ES-I3 (cell line): ENCODE measurements at regions not wholly inside any gene's neighbourhood (a gene's known extent, or its start where the extent isn't known, plus 50 kb on each side); places are given as distances from the start of the nearest gene placed in this dataset.

Experiments
- H3K36me3 ChIP-seq: 2 replicates; pipeline ENCODE4 v1.6.1; 2013; ENCODE audit warnings: mild to moderate bottlenecking, low read length, control low read depth, moderate library complexity; ENCODE audit not compliant: insufficient read depth
- H3K4me1 ChIP-seq: 2 replicates; pipeline ENCODE4 v1.6.1; 2013; ENCODE audit warnings: mild to moderate bottlenecking, control low read depth, low read length; ENCODE audit not compliant: insufficient read depth
- H3K9ac ChIP-seq: 2 replicates; pipeline ENCODE4 v1.6.1; 2013; ENCODE audit warnings: low read depth, mild to moderate bottlenecking, low read length, moderate library complexity
- H3K9me3 ChIP-seq: 2 replicates; pipeline ENCODE4 v1.6.1; 2013; ENCODE audit warnings: mild to moderate bottlenecking, low read length, moderate library complexity; ENCODE audit not compliant: control insufficient read depth, insufficient read depth

DNA sequence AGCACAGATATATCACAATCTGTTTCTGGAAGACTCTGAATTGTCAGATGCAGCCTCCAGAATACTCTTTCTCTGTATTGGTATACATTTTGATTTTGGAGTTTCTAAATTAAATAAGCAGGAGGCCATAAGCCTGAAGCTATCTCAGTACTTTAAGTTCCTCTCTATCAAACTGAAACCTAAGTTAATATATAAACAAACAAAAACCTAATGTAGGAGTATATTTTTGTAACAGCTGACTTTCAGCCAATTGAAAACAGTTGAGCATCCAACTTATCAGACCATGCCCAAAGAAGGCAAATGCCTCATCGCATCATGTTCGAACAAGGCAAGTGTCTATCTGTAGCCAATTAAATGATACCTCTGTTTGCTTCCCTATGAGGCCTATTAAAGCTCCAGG is 1054.4 kb downstream of the AMY1C start:
- H3K36me3 ChIP-seq, result no peaks in the 10 kb centered on the region
- no peaks in the 10 kb centered on the region for H3K9me3 ChIP-seq
- H3K9ac ChIP-seq, result no peak overlapping the region
- H3K4me1 ChIP-seq, result no peaks in the 10 kb centered on the region

- Histone ChIP-seq H3K36me3 (no peaks in the 10 kb centered on the region), H3K9ac (no peak overlapping the region), H3K4me1 (no peaks in the 10 kb centered on the region), H3K9me3 (no peaks in the 10 kb centered on the region)
Measured at GRCh38 chr1:104807590-104807989, 1057.9 kb downstream of the AMY1C start.

GRCh38 chr1:104825401-104825800 is 1075.7 kb downstream of the AMY1C start:
- H3K36me3 ChIP-seq, result no peaks in the 10 kb centered on the region
- H3K9me3 ChIP-seq, result no peaks in the 10 kb centered on the region
- H3K4me1 ChIP-seq, result no peaks in the 10 kb centered on the region
- no peak overlapping the region for H3K9ac ChIP-seq

- H3K36me3 ChIP-seq, result no peaks in the 10 kb centered on the region
- no peaks in the 10 kb centered on the region for H3K4me1 ChIP-seq
- H3K9ac ChIP-seq, result no peak overlapping the region
- no peaks in the 10 kb centered on the region for H3K9me3 ChIP-seq
Measured at GRCh38 chr1:104830534-104830933, 1080.8 kb downstream of the AMY1C start.

DNA sequence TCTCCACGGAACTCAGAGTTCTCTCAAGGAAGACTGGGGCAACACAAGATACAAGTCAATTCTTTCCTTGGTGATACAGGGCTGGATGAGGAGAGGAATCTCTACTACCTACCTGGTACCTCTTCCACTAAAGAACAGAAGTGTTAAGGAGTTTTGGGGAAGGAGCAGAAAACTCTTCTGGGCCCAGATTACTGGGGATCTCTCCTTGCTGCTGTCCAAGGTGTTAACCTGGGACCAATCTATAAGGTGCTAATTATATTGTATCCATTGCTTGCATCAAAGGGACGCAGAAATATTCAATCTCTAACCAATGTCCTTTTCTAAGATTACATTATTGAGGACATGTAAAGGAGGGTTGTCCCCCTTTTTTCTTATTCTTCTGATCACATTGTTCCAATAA is 1102.5 kb downstream of the AMY1C start:
- no peaks in the 10 kb centered on the region for H3K36me3 ChIP-seq
- H3K9ac ChIP-seq, result no peak overlapping the region
- H3K4me1 ChIP-seq, result no peaks in the 10 kb centered on the region
- H3K9me3 ChIP-seq, result no peaks in the 10 kb centered on the region

- H3K9ac ChIP-seq, result no peak overlapping the region
- no peaks in the 10 kb centered on the region for H3K36me3 ChIP-seq
- H3K4me1 ChIP-seq, result no peaks in the 10 kb centered on the region
- H3K9me3 ChIP-seq, result peaks cover 4% of the 10 kb centered on the region; the same call in 1 of the 2 replicates
Measured at GRCh38 chr1:104853276-104853675, 1103.6 kb downstream of the AMY1C start.

DNA sequence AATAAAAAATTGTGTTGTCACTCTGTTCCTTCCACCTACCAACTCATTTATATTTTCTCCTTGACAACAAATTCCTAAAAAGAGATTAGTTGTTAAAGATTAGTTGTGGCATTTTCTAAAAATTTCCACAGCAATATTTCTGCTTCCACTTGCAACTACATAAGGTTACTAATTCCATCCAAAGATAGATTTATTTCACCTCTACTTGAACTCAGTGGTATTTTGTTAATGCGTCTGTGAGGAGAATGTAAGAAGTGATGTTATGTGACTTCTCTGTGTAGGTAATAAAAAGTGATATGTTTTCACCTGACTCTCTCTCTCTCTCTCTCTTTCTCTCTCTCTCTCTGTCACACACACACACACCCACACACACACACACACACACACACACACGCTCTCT is 1104.8 kb downstream of the AMY1C start:
- no peaks in the 10 kb centered on the region for H3K4me1 ChIP-seq
- peaks cover 4% of the 10 kb centered on the region; the same call in 1 of the 2 replicates for H3K9me3 ChIP-seq
- no peaks in the 10 kb centered on the region for H3K36me3 ChIP-seq
- H3K9ac ChIP-seq, result no peak overlapping the region

- Histone ChIP-seq H3K9ac (no peak overlapping the region), H3K4me1 (no peaks in the 10 kb centered on the region), H3K9me3 (peaks cover 4% of the 10 kb centered on the region; the same call in 1 of the 2 replicates), H3K36me3 (no peaks in the 10 kb centered on the region)
Measured at GRCh38 chr1:104855550-104855949, 1105.9 kb downstream of the AMY1C start.

GRCh38 chr1:104856091-104856490 is 1106.4 kb downstream of the AMY1C start:
- Histone ChIP-seq H3K9ac (no peak overlapping the region), H3K4me1 (no peaks in the 10 kb centered on the region), H3K9me3 (peaks cover 4% of the 10 kb centered on the region; the same call in 1 of the 2 replicates), H3K36me3 (no peaks in the 10 kb centered on the region)

DNA sequence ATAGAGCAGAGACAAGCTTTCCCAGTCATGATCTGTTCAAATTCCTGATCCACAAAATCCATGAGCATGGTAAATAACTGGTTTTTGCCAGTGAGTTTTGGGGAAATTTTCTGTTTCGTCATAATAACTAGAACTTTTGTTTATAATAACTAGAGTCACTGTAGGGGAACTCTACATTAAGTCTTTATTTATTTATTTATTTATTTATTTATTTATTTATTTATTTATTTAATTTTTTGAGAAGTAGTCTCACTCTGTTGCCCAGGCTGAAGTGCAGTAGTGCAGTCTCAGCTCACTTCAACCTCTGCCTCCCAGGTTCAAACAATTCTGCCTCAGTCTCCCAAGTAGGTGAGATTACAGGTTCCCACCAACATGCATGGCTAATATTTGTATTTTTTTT is 1106.8 kb downstream of the AMY1C start:
- H3K9me3 ChIP-seq, result peaks cover 4% of the 10 kb centered on the region; the same call in 1 of the 2 replicates
- H3K9ac ChIP-seq, result no peak overlapping the region
- H3K36me3 ChIP-seq, result no peaks in the 10 kb centered on the region
- H3K4me1 ChIP-seq, result no peaks in the 10 kb centered on the region

GRCh38 chr1:104868794-104869193 is 1119.1 kb downstream of the AMY1C start:
- no peaks in the 10 kb centered on the region for H3K9me3 ChIP-seq
- no peaks in the 10 kb centered on the region for H3K36me3 ChIP-seq
- H3K4me1 ChIP-seq, result no peaks in the 10 kb centered on the region
- H3K9ac ChIP-seq, result no peak overlapping the region

DNA sequence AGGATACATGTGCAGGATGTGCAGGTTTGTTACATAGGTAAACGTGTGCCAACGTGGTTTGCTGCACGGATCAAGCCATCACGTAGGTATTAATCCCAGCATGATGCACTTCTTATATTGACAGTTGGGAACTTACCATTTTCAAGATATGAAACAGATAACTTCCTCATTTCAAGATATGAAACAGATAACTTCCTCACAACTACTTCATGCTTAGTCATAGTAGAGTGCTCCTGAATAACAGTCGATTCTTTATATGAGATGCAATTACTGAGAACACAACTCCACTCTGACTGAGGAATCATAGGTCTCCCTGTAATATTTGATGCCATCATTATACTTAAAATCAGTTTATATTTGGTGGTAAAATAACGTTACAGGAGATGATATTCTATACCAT is 1124.3 kb downstream of the AMY1C start:
- no peaks in the 10 kb centered on the region for H3K9me3 ChIP-seq
- no peak overlapping the region for H3K9ac ChIP-seq
- no peaks in the 10 kb centered on the region for H3K36me3 ChIP-seq
- no peaks in the 10 kb centered on the region for H3K4me1 ChIP-seq

DNA sequence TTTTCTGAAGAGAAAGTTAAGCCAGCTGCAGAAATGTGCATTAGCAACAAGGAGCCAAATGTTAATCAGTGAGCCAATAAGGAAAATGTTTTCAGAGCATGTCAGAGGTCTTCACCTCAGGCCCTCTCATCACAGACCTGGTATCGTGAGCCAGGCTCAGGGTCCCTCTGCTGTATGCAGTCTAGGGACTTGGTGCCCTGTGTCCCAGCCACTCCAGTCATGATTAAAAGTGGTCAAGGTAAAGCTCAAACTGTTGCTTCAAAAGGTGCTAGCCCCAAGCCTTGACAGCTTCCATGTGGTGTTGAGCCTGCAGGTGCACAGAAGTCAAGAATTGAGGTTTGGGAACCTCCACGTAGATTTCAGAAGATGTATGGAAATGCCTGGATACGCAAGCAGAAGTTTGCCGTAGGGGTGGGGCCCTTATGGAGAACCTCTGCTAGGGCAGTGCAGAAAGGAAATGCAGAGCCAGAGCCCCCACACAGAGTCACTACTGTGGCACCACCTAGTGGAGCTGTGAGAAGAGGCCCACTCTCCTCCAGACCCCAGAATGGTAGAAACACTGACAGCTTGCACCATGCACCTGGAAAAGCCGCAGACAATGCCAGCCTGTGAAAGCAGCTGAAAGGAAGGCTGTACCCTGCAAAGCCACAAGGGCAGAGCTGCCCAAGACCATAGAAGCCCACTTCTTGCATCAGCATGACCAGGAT is 1128.7 kb downstream of the AMY1C start:
- Histone ChIP-seq H3K9me3 (no peaks in the 10 kb centered on the region), H3K4me1 (no peaks in the 10 kb centered on the region), H3K36me3 (no peaks in the 10 kb centered on the region), H3K9ac (no peak overlapping the region)

- Histone ChIP-seq H3K9ac (no peak overlapping the region), H3K9me3 (no peaks in the 10 kb centered on the region), H3K36me3 (no peaks in the 10 kb centered on the region), H3K4me1 (no peaks in the 10 kb centered on the region)
Measured at GRCh38 chr1:104884939-104885338, 1135.2 kb downstream of the AMY1C start.

DNA sequence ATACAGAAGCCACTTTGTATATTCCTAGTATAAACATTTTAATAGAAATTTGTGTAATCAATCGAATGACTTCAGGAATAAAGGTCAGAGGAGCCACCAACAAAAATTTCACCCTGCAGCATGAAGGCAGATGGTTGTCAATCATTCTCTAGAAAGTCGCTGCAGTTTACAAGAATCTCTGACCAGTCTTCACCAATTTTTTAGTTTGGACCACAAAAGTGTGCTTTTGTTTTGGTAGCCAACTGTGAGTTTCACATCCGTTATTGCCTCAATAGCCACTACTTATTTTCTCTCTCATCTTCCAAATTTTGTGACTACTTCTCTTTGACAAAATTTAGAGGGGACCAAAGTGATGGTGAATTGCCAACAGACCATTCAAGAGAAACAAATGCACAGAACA is 1155.6 kb downstream of the AMY1C start:
- Histone ChIP-seq H3K9ac (no peak overlapping the region), H3K36me3 (no peaks in the 10 kb centered on the region), H3K4me1 (no peaks in the 10 kb centered on the region), H3K9me3 (no peaks in the 10 kb centered on the region)
